ENCODE measurements at regions not wholly inside any gene's neighbourhood (a gene's known extent, or its start where the extent isn't known, plus 50 kb on each side); places are given as distances from the start of the nearest gene placed in this dataset.

GRCh38 chrX:102067966-102068723 lies 57.3 kb upstream of the TCEAL2 start (continued):
- TF ChIP-seq, protein P1, sequence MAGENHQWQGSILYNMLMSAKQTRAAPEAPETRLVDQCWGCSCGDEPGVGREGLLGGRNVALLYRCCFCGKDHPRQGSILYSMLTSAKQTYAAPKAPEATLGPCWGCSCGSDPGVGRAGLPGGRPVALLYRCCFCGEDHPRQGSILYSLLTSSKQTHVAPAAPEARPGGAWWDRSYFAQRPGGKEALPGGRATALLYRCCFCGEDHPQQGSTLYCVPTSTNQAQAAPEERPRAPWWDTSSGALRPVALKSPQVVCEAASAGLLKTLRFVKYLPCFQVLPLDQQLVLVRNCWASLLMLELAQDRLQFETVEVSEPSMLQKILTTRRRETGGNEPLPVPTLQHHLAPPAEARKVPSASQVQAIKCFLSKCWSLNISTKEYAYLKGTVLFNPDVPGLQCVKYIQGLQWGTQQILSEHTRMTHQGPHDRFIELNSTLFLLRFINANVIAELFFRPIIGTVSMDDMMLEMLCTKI (IDR thresholded peaks at IDR 0.05; ENCODE audit: partially characterized antibody), result no peak

GRCh38 chrX:102063445-102064074 lies 61.9 kb upstream of the TCEAL2 start:
- Histone ChIP-seq H3K4me2 (ENCODE audit: insufficient read depth, low read length) (no peak overlapping the region), H4K20me1 (replicated peaks; ENCODE audit: control insufficient read depth, insufficient read depth, low read length) (no peaks in the 10 kb centered on the region), H3K9ac (ENCODE audit: insufficient read depth in 1 of 2, low read depth in 2 of 2, low read length in 2 of 2) (no peak overlapping the region), H3K4me1 (replicated peaks in 1 of 2; ENCODE audit: control insufficient read depth in 2 of 2, insufficient read depth in 2 of 2, low read length in 2 of 2) (no peaks in the 10 kb centered on the region), H3K36me3 (ENCODE audit: control insufficient read depth, insufficient read depth, low read length) (no peaks in the 10 kb centered on the region), H3K79me2 (ENCODE audit: control insufficient read depth, insufficient read depth, low read length) (no peaks in the 10 kb centered on the region), H3K4me3 (no peak overlapping the region), H3K27me3 (ENCODE audit: control insufficient read depth in 2 of 2, insufficient read depth in 2 of 2, low read length in 2 of 2) (no peaks in the 10 kb centered on the region), H3K9me3 (replicated peaks; ENCODE audit: control insufficient read depth, insufficient read depth, low read depth, low read length) (no peaks in the 10 kb centered on the region), H3K27ac (ENCODE audit: extremely low read depth, low read depth, low read length) (no peak overlapping the region), H3K9me1 (ENCODE audit: control insufficient read depth, insufficient read depth, low read length) (no peaks in the 10 kb centered on the region), H2AFZ (ENCODE audit: low read depth, low read length) (no peak overlapping the region)
- POLR2A ChIA-PET, result no interaction called here
- in situ Hi-C loops (cut with MboI) (no loop called here), intact Hi-C loops (cut with micrococcal nuclease) (no loop called here)
- BruUV-seq (replicated peaks), result no TSS peak
- peak in 1 of 4 experiments; percentile 0 for DNase-seq (ENCODE audit: extremely low read depth in 1 of 4, low spot score in 3 of 4)
- 0% methylated on average over 2 of the region's 2 CpGs for whole genome bisulfite sequencing (ENCODE audit: insufficient coverage, low coverage, missing lambda C conversion rate)
- no peak for TF ChIP-seq POLR2AphosphoS5 (IDR thresholded peaks at IDR 0.05; ENCODE audit: control insufficient read depth, insufficient read depth, low read depth, low read length)
- peak; percentile 67 for TF ChIP-seq ZFP36 (IDR thresholded peaks at IDR 0.05; ENCODE audit: low read depth, low read length, partially characterized antibody)
- CTCF ChIA-PET (ENCODE audit: low intra/inter-chr PET ratio), result no interaction called here
- no peak for ATAC-seq
- FAIRE-seq, result no peak
